Prostate gland (tissue), 2 donors: ENCODE measurements at regions not wholly inside any gene's neighbourhood (a gene's known extent, or its start where the extent isn't known, plus 50 kb on each side); places are given as distances from the start of the nearest gene placed in this dataset.
A peak's percentile ranks its signal among the peaks of the same experiment; 100 is the strongest.

Experiments
- DNase-seq: peaks from one replicate; pipeline ENCODE4 v3.0.0-alpha.2; 2019; ENCODE audit warnings: low spot score
- H3K27ac ChIP-seq, 2 donors: fragments of 200-600 bp; sonication (generic); 2 replicates each; pipeline ENCODE4 v1.5.1; 2017 to 2019
- H3K27me3 ChIP-seq: fragments of 200-600 bp; sonication (generic); replicated peaks from 2 replicates; pipeline ENCODE4 v1.5.1; 2019; ENCODE audit not compliant: insufficient read depth
- H3K36me3 ChIP-seq, 2 donors: fragments of 200-600 bp; sonication (generic); 1 replicate in 1 of 2; 2 replicates in 1 of 2; pipeline versions ENCODE4 v1.5.1 to v1.8.1; 2017 to 2019
- H3K4me1 ChIP-seq: fragments of 200-600 bp; sonication (generic); replicated peaks from 2 replicates; pipeline ENCODE4 v1.5.1; 2019
- H3K4me3 ChIP-seq, 2 donors: fragments of 200-600 bp; sonication (generic); 2 replicates each; pipeline ENCODE4 v1.5.1; 2017 to 2019
- H3K9me3 ChIP-seq: fragments of 200-600 bp; sonication (generic); 2 replicates; pipeline ENCODE4 v1.5.1; 2017
- CTCF ChIP-seq, 4 experiments: fragments of 200-600 bp in 2 of 4; fragments of 450-650 bp in 2 of 4; sonication (generic) in 2 of 4; IDR thresholded peaks; 1 replicate in 3 of 4; 2 replicates in 1 of 4; pipeline ENCODE4 v1.5.1; 2016 to 2019; ENCODE audit warnings: antibody characterized with exemption in 4 of 4, mild to moderate bottlenecking in 2 of 4, moderate library complexity in 2 of 4
- POLR2A ChIP-seq: fragments of 450-650 bp; IDR thresholded peaks from one replicate; pipeline ENCODE4 v1.6.1; 2016; ENCODE audit warnings: antibody characterized with exemption, mild to moderate bottlenecking
- POLR2AphosphoS5 ChIP-seq: sonication (generic); formaldehyde crosslinking; IDR thresholded peaks from one replicate; pipeline ENCODE4 v1.6.1; 2017; ENCODE audit warnings: antibody characterized with exemption
- WGBS: methylation state at CpG from one replicate; pipeline ENCODE4 v1.1.5; 2018; 5-methylcytosine and 5-hydroxymethylcytosine counted together
- intact Hi-C: fragments of 100-400 bp; cut with DNase I; formaldehyde crosslinking; loops from one replicate; pipeline ENCODE4 v1.14.2; 2022

- Histone ChIP-seq H3K36me3 (no peaks in the 10 kb centered on the region), H3K27me3 (no peaks in the 10 kb centered on the region), H3K4me3 (no peak overlapping the region), H3K27ac (peak overlapping the region in 1 of 2 donors; percentile 53), H3K9me3 (no peaks in the 10 kb centered on the region), H3K4me1 (peaks cover 6% of the 10 kb centered on the region)
- no peak for TF ChIP-seq CTCF (IDR thresholded peaks at IDR 0.05)
- TF ChIP-seq POLR2AphosphoS5 = no peak
- WGBS = 56% methylated on average over 1 of the region's 1 CpG
- no peak for DNase-seq
- intact Hi-C loops = no loop called here
Measured at GRCh38 chr5:143560378-143560777, 156.9 kb upstream of the NR3C1 start.

DNA sequence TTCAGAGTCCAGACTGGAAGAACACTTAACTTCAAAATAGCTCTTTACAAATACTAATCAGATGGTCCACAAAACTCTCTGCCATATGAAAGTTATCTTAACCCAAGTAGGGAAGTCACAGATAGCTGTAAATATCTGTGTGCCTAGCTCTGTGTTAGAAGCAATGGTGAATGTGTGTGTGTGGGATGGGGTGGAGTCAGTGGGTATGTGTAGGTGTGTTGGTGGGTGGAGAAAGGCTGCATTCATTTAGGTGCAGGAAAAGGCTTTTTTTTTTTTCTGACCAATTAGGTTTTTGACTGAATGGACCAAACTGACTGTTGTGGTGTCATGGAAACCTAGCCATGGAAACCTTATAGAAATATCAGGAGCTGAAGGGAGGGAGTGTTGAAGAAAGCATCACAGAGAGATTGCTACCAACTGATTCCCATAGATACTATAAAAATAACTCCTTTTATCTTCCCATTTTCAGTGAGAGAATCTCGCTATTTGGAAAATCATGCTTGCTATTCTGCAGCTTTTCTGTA, 156.2 kb upstream of the NR3C1 start:
- H3K27ac ChIP-seq = no peak overlapping the region
- no peak overlapping the region for H3K4me3 ChIP-seq
- DNase-seq = no peak
- H3K36me3 ChIP-seq = no peaks in the 10 kb centered on the region
- no peaks in the 10 kb centered on the region for H3K9me3 ChIP-seq
- WGBS = 94% methylated on average over 1 of the region's 1 CpG
- H3K4me1 ChIP-seq = peaks cover 6% of the 10 kb centered on the region
- intact Hi-C loops = no loop called here
- H3K27me3 ChIP-seq = no peaks in the 10 kb centered on the region
- TF ChIP-seq POLR2A = no peak
- no peak for TF ChIP-seq POLR2AphosphoS5
- no peak for TF ChIP-seq CTCF (IDR thresholded peaks at IDR 0.05)

DNA sequence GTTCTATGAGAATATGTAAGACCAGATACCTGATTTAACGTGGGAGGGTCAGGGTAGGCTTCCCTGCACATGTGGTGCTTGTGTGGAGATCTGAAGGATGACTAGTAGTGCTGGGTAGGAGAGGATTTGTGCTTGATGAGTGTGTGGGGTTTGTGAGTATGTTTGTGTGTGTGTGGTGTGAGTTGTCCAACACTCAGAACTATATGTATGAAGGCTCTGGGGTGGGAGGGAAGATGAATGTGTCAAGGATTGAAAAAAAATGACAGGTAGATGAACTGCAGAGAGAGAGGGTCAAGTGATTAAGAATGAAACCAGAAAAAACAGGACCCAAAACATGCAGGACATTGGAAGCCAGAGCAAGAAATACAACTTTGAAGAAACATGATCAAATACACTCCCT, 154.6 kb upstream of the NR3C1 start:
- H3K36me3 ChIP-seq = no peaks in the 10 kb centered on the region
- intact Hi-C loops = no loop called here
- peaks cover 6% of the 10 kb centered on the region for H3K4me1 ChIP-seq
- H3K9me3 ChIP-seq = no peaks in the 10 kb centered on the region
- no peak overlapping the region for H3K27ac ChIP-seq
- H3K4me3 ChIP-seq = no peak overlapping the region
- no peak for TF ChIP-seq POLR2A
- TF ChIP-seq CTCF (IDR thresholded peaks at IDR 0.05) = no peak
- no peak for TF ChIP-seq POLR2AphosphoS5
- H3K27me3 ChIP-seq = no peaks in the 10 kb centered on the region
- DNase-seq = no peak
- WGBS = 90% methylated on average over 1 of the region's 1 CpG

DNA sequence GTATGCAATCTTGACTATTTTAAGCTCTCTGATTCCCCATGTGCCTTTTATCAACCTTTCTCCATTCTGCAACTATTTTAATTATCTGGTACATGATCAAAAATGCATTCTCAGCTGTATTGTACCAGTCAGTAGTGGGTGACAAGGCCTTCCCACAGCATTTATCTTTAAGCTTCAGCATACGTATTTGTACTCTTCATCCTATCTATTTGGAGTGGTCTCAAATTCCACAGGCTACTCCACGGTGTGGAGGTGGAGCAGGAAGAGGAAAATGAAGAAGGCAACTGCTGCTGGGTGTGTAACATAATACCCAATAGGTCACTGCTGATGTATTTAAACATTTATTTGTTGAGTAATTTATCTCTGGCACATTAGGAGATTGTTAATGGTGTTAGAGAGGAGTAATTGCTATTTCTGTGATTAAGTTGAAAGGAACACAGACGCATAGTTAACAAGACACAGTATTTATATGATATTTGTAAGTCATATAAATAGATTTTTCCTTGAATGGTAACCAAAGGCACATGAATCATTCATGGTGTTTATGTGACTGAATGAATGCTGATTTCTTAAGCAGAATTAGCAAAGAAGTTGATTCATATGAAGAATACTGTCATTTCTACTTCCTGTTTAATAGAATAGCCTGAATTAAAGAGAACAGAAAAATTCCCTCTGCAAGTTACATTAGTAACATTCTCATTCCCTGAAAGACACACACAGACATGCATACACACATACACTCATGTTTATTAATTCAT, 153.8 kb upstream of the NR3C1 start:
- Histone ChIP-seq H3K9me3 (no peaks in the 10 kb centered on the region), H3K27me3 (no peaks in the 10 kb centered on the region), H3K4me3 (no peak overlapping the region), H3K27ac (no peak overlapping the region), H3K36me3 (no peaks in the 10 kb centered on the region), H3K4me1 (peaks cover 6% of the 10 kb centered on the region)
- 17% methylated on average over 3 of the region's 3 CpGs for WGBS
- intact Hi-C loops = no loop called here
- no peak for TF ChIP-seq CTCF (IDR thresholded peaks at IDR 0.05)
- no peak for TF ChIP-seq POLR2A
- TF ChIP-seq POLR2AphosphoS5 = no peak
- DNase-seq = no peak

DNA sequence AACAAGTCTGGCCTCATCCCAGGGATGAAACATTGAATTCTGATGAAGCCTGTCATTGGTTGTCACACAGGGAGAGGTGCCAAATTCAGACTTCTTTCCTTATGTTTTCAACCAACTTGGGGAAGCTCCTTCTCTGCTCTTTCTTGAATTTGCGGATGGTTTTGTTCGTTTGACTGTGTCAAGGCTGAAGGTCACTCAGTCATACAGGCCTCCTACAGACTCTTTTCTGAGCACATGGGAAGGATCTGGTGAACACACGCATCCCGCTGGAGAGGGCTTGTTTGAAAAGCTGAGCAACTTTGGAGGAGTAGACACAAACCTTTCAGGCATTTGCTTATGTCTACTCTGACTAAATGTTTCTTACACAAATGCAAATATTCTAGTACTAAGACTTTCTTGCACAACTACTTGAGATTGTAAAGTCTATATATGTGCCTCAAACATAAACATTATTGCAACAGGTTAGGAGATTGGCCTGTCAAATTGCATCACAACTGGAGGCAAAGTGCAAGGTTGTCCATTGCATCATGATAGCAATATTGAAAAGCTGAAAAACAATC, 151.5 kb upstream of the NR3C1 start:
- Histone ChIP-seq H3K27me3 (no peaks in the 10 kb centered on the region), H3K4me3 (no peak overlapping the region), H3K9me3 (no peaks in the 10 kb centered on the region), H3K27ac (no peak overlapping the region), H3K36me3 (no peaks in the 10 kb centered on the region), H3K4me1 (no peaks in the 10 kb centered on the region)
- no peak for DNase-seq
- 70% methylated on average over 4 of the region's 4 CpGs for WGBS
- intact Hi-C loops = no loop called here
- TF ChIP-seq POLR2AphosphoS5 (no peak), POLR2A (no peak), CTCF (IDR thresholded peaks at IDR 0.05) (no peak)
